HG03159 (cell line): ENCODE measurements at regions not wholly inside any gene's neighbourhood (a gene's known extent, or its start where the extent isn't known, plus 50 kb on each side); places are given as distances from the start of the nearest gene placed in this dataset.
"Not testable (repeated sequence)": the region's sequence is repeated elsewhere in the genome, so short reads cannot be mapped to it uniquely, and the experiment has no call there.

ENCODE experiments used
- ATAC-seq: cut with Tn5 transposase; IDR thresholded peaks from one replicate; pipeline ENCODE4 v1.9.1; 2021; ENCODE audit warnings: mild to moderate bottlenecking, moderate library complexity; ENCODE audit not compliant: unreplicated experiment

DNA sequence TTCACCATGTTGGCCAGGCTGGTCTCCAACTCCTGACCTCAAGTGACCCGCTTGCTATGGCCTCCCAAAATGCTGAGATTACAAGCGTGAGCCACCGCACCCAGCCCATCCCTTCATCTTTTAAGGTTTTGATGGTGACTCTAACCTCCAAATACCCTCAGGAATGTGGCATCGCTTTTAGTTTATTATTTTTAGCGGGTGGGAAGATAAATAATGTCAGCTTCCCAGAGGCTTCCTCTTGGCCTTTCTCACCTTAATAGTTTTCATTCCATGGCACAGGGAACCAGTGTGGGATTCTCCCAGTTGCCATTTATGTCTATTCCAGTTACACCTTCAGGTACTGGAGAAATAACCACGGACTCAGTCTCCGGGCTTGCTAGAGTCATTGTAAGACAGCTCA lies 92.1 kb upstream of the LRRN2 start:
- ATAC-seq = no peak

DNA sequence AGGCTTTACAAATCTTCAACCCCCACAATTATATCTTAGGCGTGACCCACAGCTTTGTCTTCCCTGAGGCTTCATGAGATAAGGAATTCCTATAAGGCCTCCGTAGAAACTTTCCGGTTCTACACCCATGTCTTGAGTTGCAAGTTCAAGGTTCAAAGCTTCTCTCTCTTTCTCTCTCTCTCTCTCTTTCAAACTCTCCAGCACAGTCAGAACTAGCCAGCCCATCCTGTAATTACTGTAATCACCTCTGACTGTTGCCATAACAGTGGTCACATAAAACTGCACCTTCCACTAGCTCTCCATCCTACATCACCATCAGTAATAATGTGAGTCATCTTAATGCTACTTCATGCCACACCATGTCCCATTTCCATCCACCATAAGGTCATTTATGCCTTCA lies 90.0 kb upstream of the NFASC start:
- ATAC-seq = no peak

DNA sequence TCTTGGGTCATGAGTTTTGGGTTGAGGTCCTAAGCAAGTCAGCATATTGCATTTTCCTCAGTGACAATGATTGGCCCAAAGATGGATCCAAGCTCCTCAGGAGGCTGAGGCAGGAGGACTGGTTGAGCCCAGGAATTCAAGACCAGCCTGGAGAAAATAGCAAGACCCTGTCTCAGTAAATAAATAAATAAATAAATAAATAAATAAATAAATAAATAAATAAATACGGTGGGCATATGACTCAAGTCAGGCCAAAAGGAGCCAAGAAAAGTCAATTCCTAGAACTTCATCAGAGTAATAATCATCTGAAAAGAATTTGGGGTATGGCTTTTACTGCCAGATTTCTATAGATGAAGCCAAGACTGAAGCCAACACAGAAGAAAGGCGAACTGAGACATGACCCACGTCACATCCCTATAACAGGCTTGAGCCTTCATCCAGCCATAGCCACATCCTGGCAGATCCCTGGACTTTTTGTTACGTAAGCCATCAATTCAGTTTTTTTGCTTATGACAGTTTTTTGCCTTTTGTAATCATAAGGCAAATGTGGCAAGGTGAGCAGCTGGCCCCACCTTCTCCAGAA lies 88.5 kb upstream of the NFASC start:
- no peak for ATAC-seq

DNA sequence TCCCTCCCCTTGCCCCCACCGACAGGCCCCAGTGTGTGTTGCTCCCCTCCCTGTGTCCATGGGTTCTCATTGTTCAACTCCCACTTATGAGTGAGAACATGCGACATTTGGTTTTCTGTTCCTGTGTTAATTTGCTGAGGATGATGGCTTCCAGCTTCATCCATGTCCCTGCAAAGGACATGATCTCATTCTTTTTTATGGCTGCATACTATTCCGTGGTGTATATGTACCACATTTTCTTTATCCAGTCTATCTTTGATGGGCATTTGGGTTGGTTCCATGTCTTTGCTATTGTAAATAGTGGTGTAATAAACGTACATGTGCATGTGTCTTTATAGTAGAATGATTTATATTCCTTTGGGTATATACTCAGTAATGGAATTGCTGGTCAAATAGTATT lies 85.6 kb upstream of the NFASC start:
- not testable (repeated sequence) for ATAC-seq

DNA sequence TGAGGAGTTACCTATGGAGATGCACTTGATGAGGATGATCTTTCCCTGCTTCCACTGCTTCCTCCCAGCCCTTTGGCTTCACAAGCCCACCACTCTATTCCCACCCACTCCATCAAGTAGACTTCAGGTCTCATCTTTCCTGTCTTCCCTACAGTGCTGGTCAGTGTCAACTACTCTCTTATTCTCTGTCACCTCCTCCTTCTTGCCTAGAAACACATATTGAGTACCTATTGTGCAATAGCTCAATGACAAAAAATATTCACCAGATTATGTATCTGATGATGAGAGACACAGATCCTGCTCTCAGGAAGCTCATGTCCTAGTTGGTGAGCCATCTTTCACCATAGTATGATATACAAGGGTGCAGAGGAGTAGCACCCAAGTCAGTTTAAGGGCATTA lies 82.2 kb upstream of the NFASC start:
- no peak for ATAC-seq

DNA sequence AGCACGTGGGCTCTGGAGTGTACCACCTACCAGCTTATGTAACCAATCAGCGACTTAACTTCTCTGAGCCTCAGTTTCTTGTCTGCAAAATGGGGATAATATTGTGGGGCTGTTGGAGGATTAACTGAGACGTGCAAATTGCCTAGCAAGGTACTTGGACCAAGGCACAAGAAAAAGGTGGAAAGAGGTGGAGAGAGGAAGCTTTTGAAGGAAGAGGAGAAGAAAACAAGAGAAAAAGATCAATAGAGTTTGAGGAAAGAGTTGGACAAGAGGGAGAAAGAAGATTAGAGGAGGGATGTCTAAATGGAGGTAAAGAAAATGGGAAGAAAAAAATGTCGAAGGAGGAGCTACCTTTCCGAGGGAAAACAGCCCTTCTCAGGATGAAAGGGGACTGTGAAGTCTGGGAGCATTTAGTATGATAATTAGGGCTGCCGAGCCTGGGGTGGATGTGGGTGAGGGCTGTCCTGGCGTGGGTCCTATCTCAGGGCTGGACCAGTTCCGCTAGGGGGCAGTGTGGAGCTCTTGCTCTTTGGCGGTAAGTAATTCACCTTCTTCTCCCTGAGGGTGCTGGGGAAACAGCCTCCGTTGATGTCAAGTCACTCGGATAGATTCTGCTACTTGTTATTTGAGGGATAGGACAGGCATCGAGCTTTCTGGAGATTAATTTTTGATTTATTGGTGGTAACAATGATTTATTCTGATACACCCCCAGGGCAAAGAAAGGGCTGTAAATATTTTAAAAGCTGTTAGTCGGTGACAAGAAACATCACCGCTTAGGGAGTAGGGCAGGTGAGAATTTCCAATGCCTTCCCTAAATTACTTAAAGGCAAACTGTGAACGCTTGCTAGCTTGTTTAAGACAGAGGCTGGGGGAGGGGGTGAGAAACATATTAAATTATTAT lies 79.0 kb upstream of the NFASC start:
- no peak for ATAC-seq

DNA sequence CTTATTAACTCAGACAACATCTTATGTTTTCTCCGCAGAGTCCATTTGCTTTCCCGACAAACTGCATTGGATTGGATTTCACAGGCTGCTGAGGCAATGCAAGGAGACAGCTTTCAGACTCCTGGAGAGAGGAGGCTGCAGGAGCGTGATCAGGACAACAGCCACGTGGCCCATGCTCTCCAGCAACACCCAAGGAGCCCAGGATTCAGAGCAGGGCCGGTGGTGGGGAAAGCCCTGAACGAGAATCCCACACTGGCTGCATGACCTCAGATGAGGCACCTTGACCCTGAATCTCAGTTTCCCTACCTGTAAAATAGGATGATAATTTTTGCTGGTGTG lies 78.3 kb upstream of the NFASC start:
- ATAC-seq = no peak

DNA sequence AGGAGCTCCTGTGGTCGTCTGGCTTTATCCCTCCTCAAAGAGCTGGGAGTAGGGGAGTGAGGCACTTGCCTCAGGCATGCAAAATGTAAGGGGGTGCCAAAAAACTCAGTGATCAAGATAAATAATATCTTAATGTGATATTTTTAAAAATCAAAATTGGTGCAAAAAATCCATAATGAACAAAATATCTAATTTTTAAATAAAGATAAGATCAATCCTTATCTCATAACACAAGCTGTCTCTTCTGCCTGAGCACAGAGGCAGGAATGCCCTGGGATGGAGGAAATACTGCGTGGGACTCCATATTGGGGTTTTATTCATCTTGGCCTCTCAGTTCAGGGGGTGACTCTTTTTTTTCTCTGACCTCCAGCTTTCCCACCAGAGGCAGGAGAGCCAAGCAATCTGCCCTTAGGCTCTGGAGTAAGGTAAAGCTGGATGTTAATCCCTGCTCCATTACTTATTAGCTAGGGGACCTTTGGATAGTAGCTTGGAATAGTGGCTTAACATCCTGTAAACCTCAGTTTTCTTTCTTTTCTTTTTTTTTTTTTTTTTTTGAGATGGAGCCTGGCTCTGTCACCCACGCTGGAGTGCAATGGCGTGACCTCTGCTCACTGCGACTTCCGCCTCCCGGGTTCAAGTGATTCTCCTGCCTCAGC lies 77.3 kb upstream of the NFASC start:
- no peak for ATAC-seq

DNA sequence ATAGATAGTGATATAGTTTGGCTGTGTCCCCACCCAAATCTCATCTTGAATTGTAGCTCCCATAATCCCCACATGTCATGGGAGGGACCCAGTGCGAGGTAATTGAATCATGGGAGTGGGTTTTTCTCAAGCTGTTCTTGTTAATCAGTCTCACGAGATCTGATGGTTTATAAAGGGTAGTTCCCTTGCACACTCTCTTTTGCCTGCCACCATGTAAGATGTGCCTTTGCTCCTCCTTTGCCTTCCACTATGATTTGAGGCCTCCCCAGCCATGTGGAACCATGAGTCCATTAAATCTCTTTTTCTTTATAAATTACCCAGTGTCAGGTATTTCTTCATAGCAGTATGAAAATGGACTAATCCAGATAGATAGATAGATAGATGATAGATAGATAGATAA lies 73.8 kb upstream of the NFASC start:
- not testable (repeated sequence) for ATAC-seq

DNA sequence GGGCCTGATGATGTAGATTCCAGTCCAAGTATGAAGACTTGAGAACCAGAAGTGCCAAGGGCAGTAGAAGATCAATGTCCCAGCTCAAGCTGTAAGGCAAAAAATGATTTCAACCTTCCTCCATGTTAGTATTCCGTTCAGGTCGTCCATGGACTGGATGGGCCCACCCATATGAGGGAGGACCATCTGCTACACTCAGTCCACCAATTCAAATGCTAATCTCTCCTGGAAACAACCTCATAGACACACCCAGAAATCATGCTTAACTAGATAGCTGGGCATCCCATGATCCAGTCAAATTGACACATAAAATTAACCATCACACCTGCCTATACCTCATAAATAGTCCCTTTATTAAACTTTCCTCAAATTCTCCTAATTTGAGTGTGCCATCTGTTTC lies 73.3 kb upstream of the NFASC start:
- no peak for ATAC-seq

DNA sequence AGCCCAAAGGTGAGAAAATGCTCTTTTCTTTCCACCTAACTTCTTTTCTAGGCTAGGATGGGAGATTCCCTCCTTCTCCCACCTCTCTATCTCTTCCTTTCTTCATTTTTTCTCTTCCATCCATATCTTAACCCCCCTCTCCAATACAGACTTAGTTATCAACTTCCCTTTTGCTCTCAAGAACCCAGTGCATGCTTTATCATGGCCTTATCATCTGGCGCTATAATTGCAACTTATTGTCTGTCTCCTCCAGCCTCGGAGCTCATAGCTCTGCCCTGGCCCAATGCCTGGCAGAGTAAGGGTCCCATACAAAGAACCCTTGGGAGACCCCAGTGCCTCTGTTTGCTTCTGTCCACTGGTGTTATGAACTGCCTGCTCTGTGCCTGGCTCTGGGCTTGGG lies 71.0 kb upstream of the NFASC start:
- no peak for ATAC-seq

DNA sequence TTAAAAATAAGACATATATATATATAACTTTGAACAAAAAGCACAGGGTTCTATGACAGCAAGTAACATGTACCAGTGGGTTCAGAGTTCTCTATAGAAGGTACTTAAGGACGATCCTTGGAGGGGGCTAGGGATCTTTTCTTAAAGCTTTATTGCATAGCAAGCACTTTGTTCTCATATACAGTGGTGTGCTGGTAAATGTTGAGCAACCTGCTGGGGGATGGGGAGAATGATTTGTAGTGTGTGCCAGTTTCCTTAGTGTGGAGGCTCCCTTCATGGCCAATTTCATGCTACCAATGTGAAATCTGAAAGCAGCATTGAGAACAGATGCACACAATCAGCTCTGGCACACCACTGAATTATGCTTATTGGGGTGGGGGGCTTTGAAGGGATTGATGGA lies 69.5 kb upstream of the NFASC start:
- no peak for ATAC-seq

DNA sequence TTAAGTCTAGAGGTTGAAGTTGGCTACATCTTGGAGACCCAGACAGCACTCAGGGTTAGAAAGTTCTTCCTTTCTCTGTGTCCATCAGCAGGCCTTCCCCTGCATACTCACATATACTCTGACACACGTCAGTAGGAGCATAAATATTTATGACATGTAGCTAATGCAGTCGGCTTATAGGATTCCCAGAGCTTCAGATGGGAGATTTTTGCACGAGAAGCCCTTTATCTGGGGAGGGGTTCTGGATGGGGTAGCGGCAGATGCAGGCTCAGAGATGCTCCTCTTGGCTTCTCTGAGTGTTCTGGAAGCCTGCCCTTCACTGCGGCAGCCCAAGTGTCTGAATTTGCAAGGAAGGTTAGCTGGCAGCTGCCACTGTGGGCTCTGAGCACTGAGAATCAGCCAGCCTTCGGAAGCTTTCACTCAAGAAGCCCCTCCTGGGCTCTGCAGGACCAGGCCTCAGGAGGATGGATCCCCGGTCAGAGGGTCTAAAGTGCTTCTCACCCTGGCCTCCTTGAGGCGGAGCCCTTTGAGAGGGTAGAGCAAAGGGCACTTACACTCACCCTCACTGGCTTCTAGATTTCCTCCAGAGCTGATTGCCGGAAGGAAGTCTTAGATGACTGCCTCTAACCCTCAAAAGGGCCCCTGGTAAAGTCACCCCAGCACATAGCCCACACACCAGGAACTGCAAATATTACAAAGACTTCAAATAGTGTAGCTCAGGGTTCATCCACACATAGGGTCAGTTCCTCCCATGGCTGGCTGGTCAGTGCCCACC lies 68.1 kb upstream of the NFASC start:
- ATAC-seq = no peak

DNA sequence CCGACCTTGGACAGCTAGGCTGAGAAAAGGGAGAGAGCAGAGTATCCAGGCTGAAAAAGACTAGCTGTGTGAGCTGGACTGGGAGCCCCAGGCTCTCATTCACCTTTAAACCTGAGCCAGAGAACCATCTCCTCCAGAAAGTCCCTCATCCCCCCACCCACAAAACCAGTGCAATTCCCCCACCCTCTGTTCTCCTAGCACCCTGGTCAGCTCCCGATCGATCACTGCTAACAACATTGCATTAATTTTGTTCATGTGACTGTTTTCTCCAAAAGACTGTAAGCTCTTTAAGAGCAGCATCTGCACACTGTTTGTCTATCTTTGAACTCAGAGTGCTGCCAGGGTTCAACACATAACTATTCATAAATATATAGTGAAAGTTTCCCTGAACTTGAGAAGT lies 67.1 kb upstream of the NFASC start:
- no peak for ATAC-seq

DNA sequence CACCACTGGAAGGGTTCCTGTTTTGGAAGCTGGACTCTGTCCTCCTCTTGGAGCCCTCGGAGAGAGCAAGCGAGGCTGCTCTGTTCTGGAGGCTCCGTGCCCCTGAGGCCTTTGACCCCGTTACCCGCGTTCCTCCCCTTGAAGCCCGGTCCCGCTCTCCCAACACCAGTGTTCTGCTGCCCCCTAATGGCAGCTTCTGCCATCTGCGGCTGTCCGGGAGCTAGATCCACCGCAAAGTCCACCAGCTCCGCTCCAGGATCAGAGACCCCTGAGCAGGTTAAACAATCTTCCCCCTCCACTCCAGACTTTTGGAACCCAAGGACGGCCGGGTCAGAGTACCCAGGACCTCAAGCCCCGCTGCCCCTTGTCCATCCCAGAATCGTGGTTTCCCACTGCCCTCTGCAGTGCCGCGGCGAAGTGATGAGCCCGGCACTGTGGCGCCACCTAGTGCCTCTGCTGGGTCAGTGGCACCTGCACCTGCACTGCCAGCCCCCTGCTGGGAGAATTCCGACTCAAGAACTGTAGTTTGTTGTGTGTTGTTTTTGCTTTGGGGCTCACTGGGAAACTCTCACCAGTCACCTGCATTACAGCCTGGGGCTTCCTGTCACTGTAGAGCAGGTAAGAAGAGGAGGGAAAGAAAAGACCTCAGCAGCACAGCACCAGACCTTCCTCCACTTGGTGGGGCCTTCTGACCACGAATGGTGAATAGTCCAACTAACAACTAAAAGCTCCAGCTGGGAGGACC lies 63.5 kb upstream of the NFASC start:
- ATAC-seq = peak; percentile 90

DNA sequence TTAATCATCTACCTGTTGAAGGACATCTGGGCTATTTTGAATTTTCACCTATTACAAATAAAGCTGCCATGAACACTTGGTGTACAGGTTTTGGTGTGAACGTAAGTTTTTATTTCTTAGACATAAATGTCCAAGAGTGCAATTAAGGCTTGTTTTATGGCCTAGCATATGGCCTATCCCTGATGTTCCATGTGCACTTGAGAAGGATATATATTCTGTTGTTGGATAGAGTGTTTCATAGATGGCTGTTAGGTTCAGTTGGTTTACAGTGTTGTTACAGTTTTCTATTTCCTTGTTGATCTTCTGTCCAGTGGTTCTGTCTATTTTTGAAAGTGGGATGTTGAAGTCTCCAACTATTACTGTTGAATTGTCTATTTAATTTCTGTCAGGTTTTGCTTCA lies 61.2 kb upstream of the NFASC start:
- no peak for ATAC-seq

DNA sequence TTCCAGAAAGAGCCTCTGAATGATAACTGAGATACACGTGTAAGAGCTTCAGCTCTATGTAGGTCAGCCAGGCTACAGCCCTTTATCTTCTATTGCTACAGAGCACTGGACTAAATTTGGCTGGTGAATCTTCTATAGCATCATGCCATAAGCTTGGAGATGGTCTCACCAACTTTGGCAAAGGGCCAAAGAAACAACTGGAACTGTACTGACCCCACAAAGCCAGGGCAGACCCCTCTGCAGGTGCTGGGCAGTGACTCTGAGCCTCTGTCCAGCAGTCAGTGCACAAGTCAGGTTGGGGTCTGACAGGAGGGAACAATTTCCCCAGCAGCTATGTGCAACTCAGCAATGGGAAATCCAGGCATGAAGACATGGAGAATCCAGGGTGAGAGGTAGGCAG lies 57.8 kb upstream of the NFASC start:
- ATAC-seq = no peak

DNA sequence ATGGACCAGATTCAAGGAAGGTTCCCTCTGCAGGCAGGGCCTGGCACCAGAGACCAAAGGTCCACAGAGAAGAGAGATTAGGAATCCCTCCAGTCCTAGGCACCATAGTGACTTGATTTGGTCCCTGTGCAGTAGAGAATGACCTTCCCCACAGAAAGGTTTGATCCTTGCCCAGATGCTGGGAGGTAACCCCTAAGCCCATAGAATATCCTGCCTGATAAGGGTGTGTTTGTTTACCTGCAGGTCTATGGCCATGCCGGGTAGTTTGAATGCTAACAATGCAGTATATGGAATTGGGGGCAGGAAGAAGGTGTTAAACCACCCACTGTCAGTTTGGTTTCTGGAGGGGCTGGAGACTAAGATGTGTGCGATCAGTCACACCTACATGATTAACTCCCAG lies 57.1 kb upstream of the NFASC start:
- no peak for ATAC-seq

DNA sequence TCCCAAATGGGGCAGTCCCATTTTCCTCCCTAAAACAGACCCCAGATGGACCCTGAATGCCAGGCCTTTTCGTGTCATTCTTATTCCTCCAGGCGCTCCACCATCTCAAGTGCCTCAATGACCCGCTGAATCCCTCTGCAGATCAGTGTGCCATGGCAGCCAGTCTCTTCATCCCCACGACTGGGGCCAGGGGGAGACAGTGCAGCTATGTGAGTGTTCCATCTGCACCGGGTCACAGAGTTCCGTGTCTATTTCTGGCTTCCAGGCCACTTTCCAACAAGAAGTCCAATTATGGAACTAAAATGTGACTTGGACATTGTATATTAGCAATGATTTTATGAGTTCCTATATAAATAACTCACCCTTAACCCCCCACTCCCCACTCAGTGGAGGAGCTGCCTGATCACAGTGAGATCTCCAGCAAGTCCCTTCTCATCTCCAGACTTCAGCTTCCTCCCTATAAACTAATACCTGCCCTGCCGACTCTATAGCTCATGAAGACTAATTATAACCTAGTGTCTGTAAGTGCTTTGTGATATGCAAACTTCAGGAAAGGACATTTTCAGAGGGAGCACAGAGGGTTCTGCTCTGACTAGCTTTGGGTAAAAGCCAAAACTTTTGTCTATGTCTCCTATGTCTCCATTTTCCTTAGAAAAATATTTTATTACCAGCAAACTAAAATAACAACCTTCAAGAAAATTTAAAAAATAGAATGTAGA lies 56.3 kb upstream of the NFASC start:
- no peak for ATAC-seq

DNA sequence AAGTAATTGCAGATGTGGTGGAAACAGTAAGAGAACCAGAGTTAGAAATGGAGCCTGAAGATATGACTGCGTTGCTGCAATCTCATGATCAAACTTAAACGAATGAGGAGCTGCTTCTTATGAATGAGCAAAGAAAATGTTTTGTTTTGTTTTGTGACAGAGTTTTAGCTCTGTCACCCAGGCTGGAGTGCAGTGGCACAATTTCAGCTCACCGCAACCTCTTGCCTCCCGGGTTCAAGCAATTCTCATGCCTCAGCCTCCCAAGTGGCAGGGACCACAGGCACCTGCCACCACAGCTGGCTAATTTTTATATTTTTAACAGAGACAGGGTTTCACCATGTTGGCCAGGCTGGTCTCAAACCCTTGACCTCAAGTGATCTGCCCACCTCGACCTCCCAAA lies 53.3 kb upstream of the NFASC start:
- ATAC-seq = no peak
